ENCODE measurements at regions not wholly inside any gene's neighbourhood (a gene's known extent, or its start where the extent isn't known, plus 50 kb on each side); places are given as distances from the start of the nearest gene placed in this dataset.

DNA sequence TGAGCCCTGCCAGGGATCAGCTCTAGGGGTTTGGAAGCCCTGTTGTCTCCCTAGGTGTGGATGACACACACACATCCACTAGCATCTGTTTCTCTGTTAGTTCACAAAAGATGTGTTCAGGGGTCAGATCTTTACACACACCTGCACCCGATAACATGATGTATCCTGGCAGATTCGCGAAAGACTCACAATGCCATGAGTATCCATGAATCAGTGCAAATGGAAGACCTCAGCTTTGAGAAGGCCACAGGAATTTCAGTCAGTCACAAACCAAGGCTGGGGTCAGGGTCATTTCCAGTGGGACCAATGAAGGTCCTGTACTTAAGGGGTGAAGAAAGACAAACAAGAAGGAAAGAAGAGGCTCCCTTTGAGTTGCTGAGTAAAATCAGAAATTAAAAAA lies 898.2 kb downstream of the UQCRFS1 start:
- TF ChIP-seq, protein P1, sequence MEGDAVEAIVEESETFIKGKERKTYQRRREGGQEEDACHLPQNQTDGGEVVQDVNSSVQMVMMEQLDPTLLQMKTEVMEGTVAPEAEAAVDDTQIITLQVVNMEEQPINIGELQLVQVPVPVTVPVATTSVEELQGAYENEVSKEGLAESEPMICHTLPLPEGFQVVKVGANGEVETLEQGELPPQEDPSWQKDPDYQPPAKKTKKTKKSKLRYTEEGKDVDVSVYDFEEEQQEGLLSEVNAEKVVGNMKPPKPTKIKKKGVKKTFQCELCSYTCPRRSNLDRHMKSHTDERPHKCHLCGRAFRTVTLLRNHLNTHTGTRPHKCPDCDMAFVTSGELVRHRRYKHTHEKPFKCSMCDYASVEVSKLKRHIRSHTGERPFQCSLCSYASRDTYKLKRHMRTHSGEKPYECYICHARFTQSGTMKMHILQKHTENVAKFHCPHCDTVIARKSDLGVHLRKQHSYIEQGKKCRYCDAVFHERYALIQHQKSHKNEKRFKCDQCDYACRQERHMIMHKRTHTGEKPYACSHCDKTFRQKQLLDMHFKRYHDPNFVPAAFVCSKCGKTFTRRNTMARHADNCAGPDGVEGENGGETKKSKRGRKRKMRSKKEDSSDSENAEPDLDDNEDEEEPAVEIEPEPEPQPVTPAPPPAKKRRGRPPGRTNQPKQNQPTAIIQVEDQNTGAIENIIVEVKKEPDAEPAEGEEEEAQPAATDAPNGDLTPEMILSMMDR (IDR thresholded peaks at IDR 0.05 in 8 of 11, conservative IDR thresholded peaks at IDR 0.05 in 3 of 11) = no peak
- TF ChIP-seq POLR2AphosphoS5 (IDR thresholded peaks at IDR 0.05) = no peak
- no peak for TF ChIP-seq POLR2A (IDR thresholded peaks at IDR 0.05)

Data from spleen (tissue), 7 donors.